ENCODE measurements at regions not wholly inside any gene's neighbourhood (a gene's known extent, or its start where the extent isn't known, plus 50 kb on each side); places are given as distances from the start of the nearest gene placed in this dataset.
"Not testable (repeated sequence)": the region's sequence is repeated elsewhere in the genome, so short reads cannot be mapped to it uniquely, and the experiment has no call there.

DNA sequence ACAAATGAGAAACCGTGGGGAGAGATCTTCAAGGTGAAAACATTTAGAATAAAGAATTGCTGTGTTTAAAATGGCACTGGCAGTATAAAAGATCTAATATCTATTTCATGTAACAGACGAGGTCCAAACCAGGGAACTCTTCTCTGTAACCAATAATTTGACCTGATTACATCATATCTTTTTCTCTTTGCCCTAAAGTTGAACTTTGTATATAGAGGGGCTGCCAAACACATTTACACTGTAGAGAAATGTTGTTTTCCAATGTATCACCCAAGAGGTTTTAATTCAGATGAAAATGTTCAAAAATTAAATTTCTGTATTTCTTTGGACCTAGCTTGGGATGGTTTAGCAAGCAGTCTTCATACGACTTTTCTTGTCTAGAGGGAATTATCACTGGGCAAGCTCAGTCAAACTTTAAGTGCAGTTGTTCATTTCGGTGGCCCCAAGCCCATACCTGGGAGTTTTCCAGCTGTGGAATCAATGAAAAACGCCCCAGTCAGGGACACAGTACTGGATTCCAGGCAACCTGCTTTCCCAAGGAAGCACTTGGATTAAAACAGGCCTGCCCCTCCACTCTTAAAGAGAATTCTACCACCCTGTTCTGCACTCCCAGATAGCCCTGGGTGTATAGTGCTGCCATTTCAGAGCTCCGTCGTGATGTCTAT lies 208.5 kb upstream of the FN1 start:
- DNase-seq, result no peak

- no peak for DNase-seq
These were observed 202.8 kb upstream of the FN1 start for GRCh38 chr2:215638687-215639086.

- no peak for DNase-seq
These were observed 201.8 kb upstream of the FN1 start for GRCh38 chr2:215637651-215638050.

- no peak for DNase-seq
These were observed 200.9 kb upstream of the FN1 start for GRCh38 chr2:215636816-215637215.

- no peak for DNase-seq
These were observed 199.9 kb upstream of the FN1 start for GRCh38 chr2:215635788-215636139.

GRCh38 chr2:215635071-215635787 lies 199.4 kb upstream of the FN1 start:
- DNase-seq, result no peak

GRCh38 chr2:215633360-215633759 lies 197.5 kb upstream of the FN1 start:
- DNase-seq, result no peak

GRCh38 chr2:215631696-215632095 lies 195.8 kb upstream of the FN1 start:
- no peak for DNase-seq

DNA sequence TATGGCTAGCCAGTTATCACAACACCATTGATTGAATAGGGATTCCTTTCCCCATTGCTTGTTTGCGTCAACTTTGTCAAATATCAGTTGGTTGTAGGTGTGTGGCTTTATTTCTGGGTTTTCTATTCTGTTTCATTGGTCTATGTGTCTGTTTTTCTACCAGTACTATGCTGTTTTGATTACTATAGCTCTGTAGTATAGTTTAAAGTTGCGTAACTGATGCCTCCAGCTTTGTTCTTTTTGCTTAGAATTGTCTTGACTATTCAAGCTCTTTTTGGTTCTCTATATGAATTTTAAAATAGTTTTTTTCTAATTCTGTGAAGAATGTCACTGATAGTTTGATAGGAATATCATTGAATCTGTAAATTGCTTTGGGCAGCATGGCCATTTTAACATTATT lies 194.9 kb upstream of the FN1 start:
- DNase-seq, result not testable (repeated sequence)

GRCh38 chr2:215627771-215628170 lies 191.9 kb upstream of the FN1 start:
- no peak for DNase-seq

DNA sequence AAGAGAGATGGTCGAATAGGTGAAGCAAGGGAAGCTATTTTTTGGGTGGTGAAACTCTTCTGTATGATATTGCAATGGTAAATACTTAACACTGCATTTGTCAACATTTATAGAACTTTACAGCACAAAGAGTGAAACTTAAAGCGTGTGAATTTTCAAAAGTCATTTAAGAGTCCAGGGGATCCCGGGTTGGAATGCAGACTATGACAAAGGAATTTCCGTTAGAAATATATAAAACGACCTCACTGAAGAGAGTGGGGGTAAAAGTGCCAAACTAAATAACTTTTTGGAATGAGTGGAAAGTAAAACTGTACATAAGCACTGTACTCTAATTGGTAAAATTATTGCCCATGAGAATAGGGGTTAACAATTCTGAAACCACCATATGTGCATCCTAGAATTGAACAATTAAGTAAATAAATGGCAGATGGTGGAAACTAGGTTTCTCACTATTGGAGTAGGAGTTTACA lies 191.0 kb upstream of the FN1 start:
- no peak for DNase-seq

DNA sequence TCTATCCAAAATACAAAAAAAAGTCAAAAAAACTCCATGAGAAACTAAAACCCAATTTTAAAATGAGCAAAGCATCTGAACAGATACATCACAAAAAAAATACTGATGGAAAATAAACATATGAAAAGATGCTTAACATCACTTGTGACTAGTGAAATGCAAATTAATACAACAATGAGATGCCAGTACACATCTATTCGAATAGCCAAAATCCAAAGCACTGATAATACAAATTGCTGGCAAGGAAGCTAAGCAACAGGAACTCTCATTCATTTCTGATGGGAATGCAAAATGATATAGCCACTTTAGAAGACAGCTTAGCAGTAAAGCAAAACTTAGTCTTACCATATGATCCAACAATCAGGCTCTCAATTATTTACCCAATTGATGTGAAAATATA lies 190.2 kb upstream of the FN1 start:
- DNase-seq, result no peak

DNA sequence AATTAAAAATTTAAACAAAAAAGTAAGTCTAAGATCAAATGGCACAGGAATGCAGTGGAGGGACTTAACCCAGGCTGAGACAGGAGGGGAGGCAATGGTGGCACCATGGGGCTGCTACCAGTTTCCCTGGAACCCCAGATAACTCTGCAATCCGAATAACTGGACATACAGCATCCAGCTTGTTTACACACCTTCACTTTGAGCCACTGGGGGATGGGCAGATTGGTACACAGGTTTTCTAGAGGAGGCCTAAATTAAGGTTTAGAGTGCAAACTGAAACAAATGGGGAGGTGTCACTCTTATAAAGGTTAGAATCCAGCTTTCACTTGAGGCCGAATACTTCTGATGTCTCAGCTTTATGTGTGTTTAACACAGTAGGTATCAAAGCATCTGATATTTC lies 189.3 kb upstream of the FN1 start:
- no peak for DNase-seq

GRCh38 chr2:215624423-215624829 lies 188.6 kb upstream of the FN1 start:
- DNase-seq, result no peak

DNA sequence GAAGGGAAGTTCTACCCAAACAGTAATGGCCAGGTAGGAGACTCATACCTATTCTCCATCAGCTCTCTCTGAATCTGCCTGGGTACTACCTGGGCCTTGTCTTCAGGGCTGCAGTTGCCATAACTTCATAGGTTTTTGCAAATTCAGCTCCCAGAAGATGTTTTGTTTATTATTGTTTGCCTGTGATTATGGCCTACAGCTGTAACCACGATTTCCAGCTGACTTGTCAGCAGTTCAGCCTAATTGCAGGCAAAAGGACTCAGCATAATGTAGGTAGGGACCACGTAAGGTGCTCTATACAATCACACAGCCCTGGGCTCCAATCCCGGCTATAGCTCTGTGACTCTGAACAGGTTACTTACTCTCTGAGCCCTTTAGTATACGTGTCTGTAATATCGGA lies 187.0 kb upstream of the FN1 start:
- no peak for DNase-seq

DNA sequence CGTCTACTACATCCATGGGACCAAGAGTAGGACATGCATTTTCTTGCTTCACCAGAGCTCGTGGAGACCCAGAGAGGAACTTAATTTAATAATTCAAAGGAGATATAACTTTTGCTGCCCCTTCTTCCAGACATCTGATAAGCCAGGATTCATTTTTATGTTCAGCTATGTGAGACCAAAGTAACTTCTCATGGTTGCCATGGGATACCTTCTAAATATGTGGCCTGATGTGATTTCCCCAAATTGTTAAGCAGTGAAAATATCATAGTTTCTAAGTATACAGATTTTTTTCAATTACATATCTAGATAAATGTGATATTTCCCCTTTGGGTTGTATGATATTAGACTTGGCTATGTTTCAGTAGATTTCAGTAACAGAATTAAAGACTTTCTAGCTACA lies 185.5 kb upstream of the FN1 start:
- no peak for DNase-seq

- no peak for DNase-seq
These were observed 184.7 kb upstream of the FN1 start for GRCh38 chr2:215620528-215620927.

GRCh38 chr2:215619989-215620388 lies 184.1 kb upstream of the FN1 start:
- no peak for DNase-seq

DNA sequence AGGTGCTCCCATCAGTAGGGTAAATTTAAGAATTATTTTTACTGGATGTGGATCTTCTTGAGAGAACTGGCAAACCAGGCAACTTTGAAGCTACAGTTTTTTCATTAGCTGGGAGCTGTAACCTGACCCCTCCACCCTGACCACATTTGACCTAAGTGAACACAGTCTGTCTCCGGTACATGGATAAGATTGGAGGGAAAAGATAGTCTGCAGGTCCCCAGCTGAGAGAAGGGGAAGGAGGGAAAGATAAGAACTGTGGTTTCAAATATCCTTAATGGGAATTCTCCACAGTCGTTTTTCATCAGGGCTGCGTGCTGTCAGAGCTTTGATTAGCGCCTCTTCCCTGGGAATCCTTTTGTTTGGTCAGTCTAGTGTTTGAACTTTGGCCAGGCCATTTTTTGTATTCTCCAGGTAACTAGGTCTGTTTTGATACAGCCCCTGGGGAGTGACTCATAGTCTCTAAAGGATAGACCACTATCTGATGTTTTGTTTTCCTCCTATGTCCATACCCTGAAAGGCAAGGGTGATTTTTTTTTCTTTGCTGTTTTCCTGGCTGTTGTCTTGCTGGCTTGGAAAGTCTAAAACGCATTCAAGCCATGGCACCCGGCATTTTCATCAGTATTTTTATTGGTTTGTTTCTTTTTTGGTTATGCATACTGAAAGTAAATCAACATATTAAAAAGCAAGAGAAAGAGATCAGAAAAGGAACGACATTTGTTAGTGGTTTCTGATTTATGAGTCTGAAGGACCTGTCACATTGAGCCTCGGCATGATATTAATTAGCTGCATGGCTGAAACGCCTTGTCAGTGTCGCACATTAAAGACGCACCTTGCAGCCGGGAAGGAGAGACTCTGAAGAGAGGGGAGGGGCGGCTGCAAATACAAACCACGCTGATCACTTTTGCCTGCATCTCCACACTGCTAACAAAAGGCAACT lies 183.4 kb upstream of the FN1 start:
- DNase-seq, result peak in 1 of 2 experiments; percentile 52

GRCh38 chr2:215618145-215618544 lies 182.3 kb upstream of the FN1 start:
- DNase-seq, result no peak

GRCh38 chr2:215617060-215617824 lies 181.4 kb upstream of the FN1 start:
- no peak for DNase-seq

DNA sequence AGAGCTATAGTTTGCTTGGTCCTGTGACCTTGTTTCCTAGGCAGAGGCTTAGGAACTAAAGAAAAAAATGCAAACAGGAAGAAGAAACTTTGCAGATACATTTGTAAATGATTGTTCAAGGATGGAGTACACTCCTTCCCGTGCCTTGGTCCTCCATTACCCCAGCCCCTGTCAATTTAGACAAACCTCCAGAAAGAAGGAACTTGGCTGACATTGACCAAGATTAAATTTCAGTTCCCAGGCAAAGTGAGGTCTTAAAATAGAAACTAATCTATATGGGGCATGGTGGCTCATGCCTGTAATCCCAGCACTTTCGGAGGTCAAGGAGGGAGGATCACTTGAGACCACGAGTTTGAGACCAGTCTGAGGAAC lies 179.9 kb upstream of the FN1 start:
- no peak for DNase-seq

All from SW 1271 (cell line).